Activated B cell treated with CpG ODN at 0.5 μM for 24 hours (primary cell): ENCODE measurements at regions not wholly inside any gene's neighbourhood (a gene's known extent, or its start where the extent isn't known, plus 50 kb on each side); places are given as distances from the start of the nearest gene placed in this dataset.

Experiments
- ATAC-seq: fragments of 200-7000 bp; cut with Tn5 transposase; one replicate; pipeline ENCODE4 v1.10.0; 2021; ENCODE audit warnings: low read depth, mild to moderate bottlenecking, moderate library complexity
- CTCF ChIA-PET: fragments of 350-600 bp; sonication (Branson Sonifier 250); formaldehyde crosslinking; loops from one replicate; lab custom pipeline; 2021; ENCODE audit warnings: antibody characterized with exemption; lab: Charles Lee
- POLR2A ChIA-PET: fragments of 350-600 bp; sonication (Branson Sonifier 250); formaldehyde crosslinking; loops from one replicate; lab custom pipeline; 2021; ENCODE audit warnings: antibody characterized with exemption; lab: Charles Lee
- DNase-seq: peaks from one replicate; pipeline ENCODE4 v3.0.0; 2022
- H3K27ac Mint-ChIP-seq: one replicate; pipeline ENCODE4 v1.8.0; 2020; ENCODE audit warnings: mixed read lengths
- H3K27me3 Mint-ChIP-seq: one replicate; pipeline ENCODE4 v1.8.0; 2021; ENCODE audit warnings: mixed read lengths
- H3K36me3 Mint-ChIP-seq: one replicate; pipeline ENCODE4 v1.8.0; 2021; ENCODE audit warnings: low read depth, mixed read lengths
- H3K4me1 Mint-ChIP-seq: one replicate; pipeline ENCODE4 v1.8.0; 2021; ENCODE audit warnings: mixed read lengths
- H3K4me3 Mint-ChIP-seq: one replicate; pipeline ENCODE4 v1.8.0; 2020; ENCODE audit warnings: mild to moderate bottlenecking, mixed read lengths
- H3K9me3 Mint-ChIP-seq: one replicate; pipeline ENCODE4 v1.8.0; 2020; ENCODE audit warnings: mixed read lengths
- intact Hi-C: fragments of 100-400 bp; cut with micrococcal nuclease; formaldehyde crosslinking; loops from one replicate; pipeline ENCODE4 v1.15.1; 2024
- TF ChIP-seq, protein P1 (sequence below): fragments of 200-600 bp; IDR thresholded peaks from one replicate; pipeline ENCODE4 v1.8.0; 2022; ENCODE audit warnings: antibody characterized with exemption, mild to moderate bottlenecking

DNA sequence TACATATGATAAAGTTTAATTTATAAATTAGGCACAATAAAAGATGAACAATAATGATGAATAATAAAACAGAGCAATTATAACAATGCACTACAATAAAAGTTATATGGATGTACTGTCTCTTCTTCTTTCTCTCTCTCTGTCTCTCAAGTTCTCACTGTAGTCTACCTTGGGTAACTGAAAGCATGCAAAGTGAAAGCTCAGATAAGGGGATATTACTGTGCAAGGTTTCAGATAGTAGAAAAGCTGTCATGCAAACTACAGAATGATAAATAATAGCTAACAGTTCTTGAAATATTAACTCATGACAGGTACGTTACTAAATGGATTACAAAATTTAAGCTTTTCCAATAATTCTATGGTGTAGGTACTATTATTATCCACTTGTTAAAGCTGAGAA, 311.9 kb upstream of the PRDM1 start:
- TF ChIP-seq, protein P1, sequence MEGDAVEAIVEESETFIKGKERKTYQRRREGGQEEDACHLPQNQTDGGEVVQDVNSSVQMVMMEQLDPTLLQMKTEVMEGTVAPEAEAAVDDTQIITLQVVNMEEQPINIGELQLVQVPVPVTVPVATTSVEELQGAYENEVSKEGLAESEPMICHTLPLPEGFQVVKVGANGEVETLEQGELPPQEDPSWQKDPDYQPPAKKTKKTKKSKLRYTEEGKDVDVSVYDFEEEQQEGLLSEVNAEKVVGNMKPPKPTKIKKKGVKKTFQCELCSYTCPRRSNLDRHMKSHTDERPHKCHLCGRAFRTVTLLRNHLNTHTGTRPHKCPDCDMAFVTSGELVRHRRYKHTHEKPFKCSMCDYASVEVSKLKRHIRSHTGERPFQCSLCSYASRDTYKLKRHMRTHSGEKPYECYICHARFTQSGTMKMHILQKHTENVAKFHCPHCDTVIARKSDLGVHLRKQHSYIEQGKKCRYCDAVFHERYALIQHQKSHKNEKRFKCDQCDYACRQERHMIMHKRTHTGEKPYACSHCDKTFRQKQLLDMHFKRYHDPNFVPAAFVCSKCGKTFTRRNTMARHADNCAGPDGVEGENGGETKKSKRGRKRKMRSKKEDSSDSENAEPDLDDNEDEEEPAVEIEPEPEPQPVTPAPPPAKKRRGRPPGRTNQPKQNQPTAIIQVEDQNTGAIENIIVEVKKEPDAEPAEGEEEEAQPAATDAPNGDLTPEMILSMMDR = no peak
- DNase-seq (no peak), ATAC-seq (no peak)
- Mint-ChIP-seq H3K4me3 (no peak overlapping the region), H3K4me1 (no peaks in the 10 kb centered on the region), H3K36me3 (no peaks in the 10 kb centered on the region), H3K9me3 (peaks cover 14% of the 10 kb centered on the region), H3K27ac (no peak overlapping the region), H3K27me3 (peaks cover 2% of the 10 kb centered on the region)
- intact Hi-C loops = no loop called here
- CTCF ChIA-PET = no interaction called here
- POLR2A ChIA-PET = no interaction called here

DNA sequence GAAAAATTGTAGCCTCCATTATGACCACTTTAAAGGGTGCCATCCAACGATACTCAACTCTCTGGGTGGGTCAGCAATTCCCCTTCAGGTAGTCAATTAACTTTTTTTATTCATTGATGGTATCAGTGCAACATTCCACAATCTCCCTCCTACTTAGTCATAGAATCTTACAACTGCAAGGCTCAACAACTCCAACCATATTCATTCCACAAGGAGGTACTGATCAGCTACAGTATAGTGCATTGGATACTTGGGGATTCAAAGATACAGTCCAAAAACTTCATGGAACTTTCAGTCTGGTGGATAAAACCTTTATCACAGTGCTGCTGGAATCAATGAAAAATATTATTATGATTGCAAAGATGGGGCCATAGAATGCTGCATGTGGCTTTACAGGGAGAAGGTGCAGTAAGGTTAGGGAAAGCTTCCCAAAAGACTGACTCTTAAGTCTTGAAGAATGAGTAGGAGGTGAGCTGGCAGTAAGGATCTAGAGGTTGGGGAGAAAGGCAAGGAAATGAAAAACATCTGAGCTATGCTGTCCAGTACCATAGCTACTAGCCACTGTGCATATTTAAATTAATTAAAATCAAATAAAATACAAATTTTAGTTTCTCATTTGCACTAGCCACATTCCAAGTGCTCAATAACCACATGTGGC, 314.7 kb upstream of the PRDM1 start:
- ATAC-seq (no peak), DNase-seq (no peak)
- CTCF ChIA-PET = no interaction called here
- H3K36me3 Mint-ChIP-seq = no peaks in the 10 kb centered on the region
- POLR2A ChIA-PET = no interaction called here
- H3K9me3 Mint-ChIP-seq = peaks cover 14% of the 10 kb centered on the region
- H3K27me3 Mint-ChIP-seq = peaks cover 2% of the 10 kb centered on the region
- intact Hi-C loops = no loop called here
- no peak overlapping the region for H3K4me3 Mint-ChIP-seq
- TF ChIP-seq, protein P1 = no peak
- no peaks in the 10 kb centered on the region for H3K4me1 Mint-ChIP-seq
- H3K27ac Mint-ChIP-seq = no peak overlapping the region

DNA sequence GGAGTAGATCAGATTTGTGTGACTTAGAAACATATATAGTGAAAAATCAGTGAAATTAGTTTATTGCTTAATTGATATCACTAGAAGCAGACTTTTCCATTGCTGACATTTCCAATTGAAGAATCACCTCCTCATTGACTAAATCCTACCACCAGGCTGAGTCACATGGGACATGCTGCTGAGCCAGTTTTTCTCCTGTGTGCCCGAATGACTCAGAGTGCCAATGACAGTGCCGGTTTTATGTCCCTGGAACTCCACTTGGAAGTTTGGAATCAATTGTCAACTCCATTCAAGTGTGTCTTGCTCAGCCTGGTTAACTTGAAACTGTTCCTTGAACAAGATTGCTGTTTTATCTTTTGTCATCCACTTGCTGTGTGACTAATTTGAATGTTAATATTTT, 316.1 kb upstream of the PRDM1 start:
- peaks cover 4% of the 10 kb centered on the region for H3K27me3 Mint-ChIP-seq
- H3K4me1 Mint-ChIP-seq = no peaks in the 10 kb centered on the region
- H3K4me3 Mint-ChIP-seq = no peak overlapping the region
- DNase-seq (no peak), ATAC-seq (no peak)
- H3K9me3 Mint-ChIP-seq = peaks cover 6% of the 10 kb centered on the region
- ChIA-PET POLR2A (no interaction called here), CTCF (no interaction called here)
- intact Hi-C loops = no loop called here
- TF ChIP-seq, protein P1 = no peak
- H3K27ac Mint-ChIP-seq = no peak overlapping the region
- no peaks in the 10 kb centered on the region for H3K36me3 Mint-ChIP-seq

DNA sequence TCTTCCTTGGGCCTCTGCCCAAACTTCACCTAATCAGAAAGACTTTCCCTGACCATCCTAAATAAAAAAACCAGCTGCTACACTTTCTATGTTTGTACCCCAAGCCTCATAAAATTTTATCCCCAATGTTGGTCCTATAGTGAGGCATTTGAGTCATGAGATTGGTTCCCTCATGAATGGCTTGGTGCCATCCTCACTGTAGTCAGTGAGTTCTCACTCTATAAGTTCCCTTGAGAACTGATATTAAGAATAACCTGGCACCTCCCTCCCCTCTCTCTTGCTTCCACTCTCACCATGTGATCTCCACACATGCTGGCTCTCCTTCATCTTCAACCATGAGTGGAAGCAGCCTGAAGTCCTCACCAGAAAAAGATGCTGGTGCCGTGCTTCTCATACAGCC, 316.9 kb upstream of the PRDM1 start:
- intact Hi-C loops = no loop called here
- no peak overlapping the region for H3K27ac Mint-ChIP-seq
- peaks cover under 1% of the 10 kb centered on the region for H3K9me3 Mint-ChIP-seq
- H3K27me3 Mint-ChIP-seq = peaks cover 4% of the 10 kb centered on the region
- ChIA-PET CTCF (no interaction called here), POLR2A (no interaction called here)
- H3K36me3 Mint-ChIP-seq = no peaks in the 10 kb centered on the region
- H3K4me1 Mint-ChIP-seq = no peaks in the 10 kb centered on the region
- H3K4me3 Mint-ChIP-seq = no peak overlapping the region
- DNase-seq (no peak), ATAC-seq (no peak)
- TF ChIP-seq, protein P1 = no peak

DNA sequence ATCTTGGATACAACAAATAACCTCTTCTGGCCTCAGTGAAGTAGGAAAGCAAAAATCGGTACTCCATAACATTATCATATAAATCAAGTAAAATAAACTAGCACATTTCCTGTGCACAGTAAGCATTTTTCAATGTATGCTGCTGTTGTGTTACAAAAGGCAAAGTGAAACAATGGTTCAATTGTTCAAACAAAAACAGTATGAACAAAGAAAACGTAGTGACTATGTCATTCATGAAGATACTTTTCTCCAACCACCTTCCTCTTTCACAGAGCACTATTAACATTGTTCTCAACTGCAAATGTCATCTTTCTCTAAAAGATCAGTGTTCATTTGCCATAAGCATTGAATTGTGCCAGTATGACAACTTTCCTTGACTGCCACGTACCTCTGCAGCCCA, 318.6 kb upstream of the PRDM1 start:
- ChIA-PET CTCF (no interaction called here), POLR2A (no interaction called here)
- no peaks in the 10 kb centered on the region for H3K36me3 Mint-ChIP-seq
- H3K9me3 Mint-ChIP-seq = no peaks in the 10 kb centered on the region
- no peaks in the 10 kb centered on the region for H3K4me1 Mint-ChIP-seq
- H3K4me3 Mint-ChIP-seq = no peak overlapping the region
- peaks cover 5% of the 10 kb centered on the region for H3K27me3 Mint-ChIP-seq
- ATAC-seq = no peak
- DNase-seq = no peak
- TF ChIP-seq, protein P1 = no peak
- intact Hi-C loops = no loop called here
- no peak overlapping the region for H3K27ac Mint-ChIP-seq
